ENCODE measurements at regions not wholly inside any gene's neighbourhood (a gene's known extent, or its start where the extent isn't known, plus 50 kb on each side); places are given as distances from the start of the nearest gene placed in this dataset.

GRCh38 chrX:40449396-40449795 lies 131.4 kb upstream of the ATP6AP2 start:
- DNase-seq, result no peak

GRCh38 chrX:40448793-40449192 lies 132.0 kb upstream of the ATP6AP2 start:
- no peak for DNase-seq

GRCh38 chrX:40446921-40447320 lies 133.8 kb upstream of the ATP6AP2 start:
- DNase-seq, result no peak

- no peak for DNase-seq
These were observed 135.1 kb upstream of the ATP6AP2 start for GRCh38 chrX:40445691-40446090.

- no peak for DNase-seq
These were observed 135.8 kb upstream of the ATP6AP2 start for GRCh38 chrX:40444798-40445496.

- DNase-seq, result no peak
These were observed 136.6 kb upstream of the ATP6AP2 start for GRCh38 chrX:40444133-40444532.

- no peak for DNase-seq
These were observed 139.9 kb upstream of the ATP6AP2 start for GRCh38 chrX:40440866-40441265.

- no peak for DNase-seq
These were observed 140.9 kb upstream of the ATP6AP2 start for GRCh38 chrX:40439625-40440532.

- no peak for DNase-seq
These were observed 143.4 kb upstream of the ATP6AP2 start for GRCh38 chrX:40437348-40437747.

GRCh38 chrX:40434947-40435346 lies 145.8 kb upstream of the ATP6AP2 start:
- DNase-seq, result peak; percentile 86

GRCh38 chrX:40434443-40434842 lies 146.3 kb upstream of the ATP6AP2 start:
- no peak for DNase-seq

GRCh38 chrX:40433160-40433559 lies 147.6 kb upstream of the ATP6AP2 start:
- DNase-seq, result no peak

GRCh38 chrX:40424259-40424658 lies 156.5 kb upstream of the ATP6AP2 start:
- DNase-seq, result no peak

- no peak for DNase-seq
These were observed 157.5 kb upstream of the ATP6AP2 start for GRCh38 chrX:40423299-40423698.

- DNase-seq, result no peak
These were observed 158.7 kb upstream of the ATP6AP2 start for GRCh38 chrX:40422021-40422420.

GRCh38 chrX:40420899-40421729 lies 159.7 kb upstream of the ATP6AP2 start:
- no peak for DNase-seq

- no peak for DNase-seq
These were observed 162.0 kb upstream of the ATP6AP2 start for GRCh38 chrX:40418813-40419195.

GRCh38 chrX:40418146-40418812 lies 162.5 kb upstream of the ATP6AP2 start:
- DNase-seq, result no peak

- DNase-seq, result no peak
These were observed 165.1 kb upstream of the ATP6AP2 start for GRCh38 chrX:40415675-40416074.

GRCh38 chrX:40414335-40414734 lies 166.4 kb upstream of the ATP6AP2 start:
- DNase-seq, result no peak

GRCh38 chrX:40411340-40412111 lies 169.2 kb upstream of the ATP6AP2 start:
- no peak for DNase-seq

- no peak for DNase-seq
These were observed 169.9 kb upstream of the ATP6AP2 start for GRCh38 chrX:40410859-40411258.

Data from NCI-H1417 treated with DMSO at 0.1 percent for 48 hours (cell line).